HEK293 (cell line): ENCODE measurements at regions not wholly inside any gene's neighbourhood (a gene's known extent, or its start where the extent isn't known, plus 50 kb on each side); places are given as distances from the start of the nearest gene placed in this dataset.

Experiments used
- EGR2 ChIP-seq: fragments of 450-650 bp; formaldehyde crosslinking; IDR thresholded peaks from 2 replicates; pipeline ENCODE4 v1.5.1; 2016; ENCODE audit warnings: low read depth, missing biosample characterization, missing genetic modification characterization
- ELK4 ChIP-seq: IDR thresholded peaks from 2 replicates; pipeline ENCODE4 v1.6.1; 2011; ENCODE audit warnings: mild to moderate bottlenecking, low read depth, low read length, borderline replicate concordance
- HOXA7 ChIP-seq: sonication (generic); formaldehyde crosslinking; IDR thresholded peaks from 2 replicates; pipeline ENCODE4 v1.8.1; 2022; ENCODE audit warnings: missing genetic modification reagents, borderline replicate concordance
- HOXC10 ChIP-seq: sonication (generic); formaldehyde crosslinking; IDR thresholded peaks from 2 replicates; pipeline ENCODE4 v1.8.1; 2023; ENCODE audit warnings: mild to moderate bottlenecking, missing genetic modification reagents
- HOXD13 ChIP-seq: sonication (generic); formaldehyde crosslinking; IDR thresholded peaks from 2 replicates; pipeline ENCODE4 v1.8.0; 2022; ENCODE audit warnings: missing genetic modification reagents, borderline replicate concordance
- KLF7 ChIP-seq: fragments of 450-650 bp; formaldehyde crosslinking; IDR thresholded peaks from 2 replicates; pipeline ENCODE4 v1.5.1; 2016; ENCODE audit warnings: missing biosample characterization, missing genetic modification characterization, borderline replicate concordance
- MEIS1 ChIP-seq: sonication (generic); formaldehyde crosslinking; IDR thresholded peaks from 2 replicates; pipeline ENCODE4 v1.8.1; 2022; ENCODE audit warnings: missing genetic modification reagents, mild to moderate bottlenecking, borderline replicate concordance
- OVOL3 ChIP-seq: fragments of 450-650 bp; formaldehyde crosslinking; IDR thresholded peaks from 2 replicates; pipeline ENCODE4 v1.5.1; 2016; ENCODE audit warnings: missing biosample characterization, missing genetic modification characterization
- PRDM4 ChIP-seq: fragments of 450-650 bp; formaldehyde crosslinking; IDR thresholded peaks from 2 replicates; pipeline ENCODE4 v1.5.1; 2017; ENCODE audit warnings: missing biosample characterization, missing genetic modification characterization
- RBAK ChIP-seq: fragments of 450-650 bp; formaldehyde crosslinking; IDR thresholded peaks from 2 replicates; pipeline ENCODE4 v1.5.1; 2016; ENCODE audit warnings: missing biosample characterization, missing genetic modification characterization
- REST ChIP-seq: fragments of 450-650 bp; formaldehyde crosslinking; IDR thresholded peaks from 2 replicates; pipeline ENCODE4 v1.5.1; 2016; ENCODE audit warnings: missing biosample characterization, missing genetic modification characterization
- SALL2 ChIP-seq: fragments of 450-650 bp; formaldehyde crosslinking; IDR thresholded peaks from 2 replicates; pipeline ENCODE4 v1.5.0; 2017; ENCODE audit warnings: missing biosample characterization, mild to moderate bottlenecking, missing genetic modification characterization, borderline replicate concordance
- SETDB1 ChIP-seq: IDR thresholded peaks from one replicate; pipeline ENCODE4 v1.6.1; 2017; ENCODE audit warnings: mild to moderate bottlenecking, low read length, moderate library complexity, mixed read lengths; ENCODE audit not compliant: insufficient read length
- ZBTB10 ChIP-seq: fragments of 450-650 bp; formaldehyde crosslinking; IDR thresholded peaks from 2 replicates; pipeline ENCODE4 v1.5.1; 2016; ENCODE audit warnings: missing biosample characterization, missing genetic modification characterization
- ZBTB17 ChIP-seq: fragments of 450-650 bp; formaldehyde crosslinking; IDR thresholded peaks from 2 replicates; pipeline ENCODE4 v1.5.1; 2016; ENCODE audit warnings: missing biosample characterization, missing genetic modification characterization
- ZNF10 ChIP-seq: fragments of 450-650 bp; formaldehyde crosslinking; IDR thresholded peaks from 2 replicates; pipeline ENCODE4 v1.5.1; 2017; ENCODE audit warnings: missing biosample characterization, missing genetic modification characterization
- ZNF133 ChIP-seq: fragments of 450-650 bp; formaldehyde crosslinking; IDR thresholded peaks from 2 replicates; pipeline ENCODE4 v1.5.1; 2016; ENCODE audit warnings: missing biosample characterization, missing genetic modification characterization
- ZNF155 ChIP-seq: fragments of 450-650 bp; formaldehyde crosslinking; IDR thresholded peaks from 2 replicates; pipeline ENCODE4 v1.5.1; 2016; ENCODE audit warnings: missing biosample characterization, missing genetic modification characterization
- ZNF19 ChIP-seq: fragments of 450-650 bp; formaldehyde crosslinking; IDR thresholded peaks from 2 replicates; pipeline ENCODE4; 2016; ENCODE audit warnings: missing biosample characterization, missing genetic modification characterization, low read depth
- ZNF274 ChIP-seq, 2 experiments: fragments of 200-500 bp in 1 of 2; fragments of 450-650 bp in 1 of 2; sonication (Bioruptor generic) in 1 of 2; formaldehyde crosslinking in 1 of 2; IDR thresholded peaks; 2 replicates each; pipeline versions ENCODE4 v1.5.1 to v1.6.1; 2014 to 2016; ENCODE audit warnings: borderline replicate concordance in 1 of 2, inconsistent platforms in 1 of 2, low read length in 1 of 2, missing biosample characterization in 1 of 2, missing genetic modification characterization in 1 of 2
- ZNF366 ChIP-seq: fragments of 450-650 bp; formaldehyde crosslinking; conservative IDR thresholded peaks from 2 replicates; pipeline ENCODE4 v1.5.1; 2016; ENCODE audit warnings: missing biosample characterization, missing genetic modification characterization
- ZNF433 ChIP-seq: fragments of 450-650 bp; formaldehyde crosslinking; IDR thresholded peaks from 2 replicates; pipeline ENCODE4 v1.5.1; 2016; ENCODE audit warnings: missing biosample characterization, missing genetic modification characterization, low read depth
- ZNF658 ChIP-seq: fragments of 450-650 bp; formaldehyde crosslinking; IDR thresholded peaks from 2 replicates; pipeline ENCODE4; 2016; ENCODE audit warnings: missing biosample characterization, missing genetic modification characterization
- ZNF660 ChIP-seq: fragments of 450-650 bp; IDR thresholded peaks from 2 replicates; pipeline ENCODE4 v1.5.1; 2018; ENCODE audit warnings: missing biosample characterization, mild to moderate bottlenecking, missing genetic modification characterization
- ZNF664 ChIP-seq: fragments of 450-650 bp; formaldehyde crosslinking; IDR thresholded peaks from 2 replicates; pipeline ENCODE4 v1.5.1; 2016; ENCODE audit warnings: missing biosample characterization, missing genetic modification characterization
- ZNF747 ChIP-seq: fragments of 450-650 bp; formaldehyde crosslinking; IDR thresholded peaks from 2 replicates; pipeline ENCODE4 v1.5.1; 2016; ENCODE audit warnings: missing biosample characterization, missing genetic modification characterization
- ZNF777 ChIP-seq: fragments of 450-650 bp; formaldehyde crosslinking; IDR thresholded peaks from 2 replicates; pipeline ENCODE4 v1.5.1; 2017; ENCODE audit warnings: missing biosample characterization, missing genetic modification characterization, borderline replicate concordance
- ZSCAN5A ChIP-seq: fragments of 450-650 bp; formaldehyde crosslinking; IDR thresholded peaks from 2 replicates; pipeline ENCODE4 v1.5.1; 2016; ENCODE audit warnings: missing biosample characterization, missing genetic modification characterization
- TF ChIP-seq, protein P1 (sequence below): fragments of 450-650 bp; formaldehyde crosslinking; IDR thresholded peaks from 2 replicates; pipeline ENCODE4 v1.5.1; 2016; ENCODE audit warnings: missing biosample characterization, missing genetic modification characterization

GRCh38 chr5:116626272-116626723 is 51.7 kb upstream of the SEMA6A start (continued):
- TF ChIP-seq ZNF274 (IDR thresholded peaks at IDR 0.05; ENCODE audit: low read length) (no peak), ZNF274 (tag by site-specific recombination; IDR thresholded peaks at IDR 0.05; ENCODE audit: borderline replicate concordance) (no peak), ZSCAN5A (no peak), ZNF10 (tag by site-specific recombination) (peak; percentile 83), ZNF19 (no peak), ZNF155 (no peak), REST (tag by site-specific recombination) (no peak), ZNF366 (tag by site-specific recombination) (peak; percentile 81), ZNF133 (tag by site-specific recombination) (no peak), ELK4 (no peak), SALL2 (no peak), ZBTB17 (peak; percentile 87), ZNF433 (tag by site-specific recombination) (no peak), KLF7 (tag by site-specific recombination) (no peak), MEIS1 (CRISPR knock-in tag) (no peak), ZNF664 (tag by site-specific recombination) (no peak), ZNF777 (tag by site-specific recombination) (no peak), HOXA7 (no peak), ZNF660 (tag by site-specific recombination) (peak; percentile 66; the same call in 1 of the 2 replicates), ZNF747 (no peak), EGR2 (tag by site-specific recombination) (no peak), RBAK (tag by site-specific recombination) (no peak), HOXC10 (CRISPR knock-in tag) (no peak), SETDB1 (no peak), ZBTB10 (tag by site-specific recombination) (no peak), HOXD13 (CRISPR knock-in tag) (no peak), ZNF658 (tag by site-specific recombination) (no peak), PRDM4 (peak; percentile 71), OVOL3 (tag by site-specific recombination) (no peak)
- TF ChIP-seq, protein P1, sequence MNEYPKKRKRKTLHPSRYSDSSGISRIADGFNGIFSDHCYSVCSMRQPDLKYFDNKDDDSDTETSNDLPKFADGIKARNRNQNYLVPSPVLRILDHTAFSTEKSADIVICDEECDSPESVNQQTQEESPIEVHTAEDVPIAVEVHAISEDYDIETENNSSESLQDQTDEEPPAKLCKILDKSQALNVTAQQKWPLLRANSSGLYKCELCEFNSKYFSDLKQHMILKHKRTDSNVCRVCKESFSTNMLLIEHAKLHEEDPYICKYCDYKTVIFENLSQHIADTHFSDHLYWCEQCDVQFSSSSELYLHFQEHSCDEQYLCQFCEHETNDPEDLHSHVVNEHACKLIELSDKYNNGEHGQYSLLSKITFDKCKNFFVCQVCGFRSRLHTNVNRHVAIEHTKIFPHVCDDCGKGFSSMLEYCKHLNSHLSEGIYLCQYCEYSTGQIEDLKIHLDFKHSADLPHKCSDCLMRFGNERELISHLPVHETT (tag by site-specific recombination) = 0 out of 2 replicates have a peak, but pooled peaks have one; percentile 36
